GM12878 (cell line): ENCODE measurements at regions not wholly inside any gene's neighbourhood (a gene's known extent, or its start where the extent isn't known, plus 50 kb on each side); places are given as distances from the start of the nearest gene placed in this dataset.

ENCODE experiments used
- ATAC-seq: fragments of 200-7000 bp; cut with Tn5 transposase; 3 replicates; pipeline ENCODE4 v1.9.1; 2020; ENCODE audit warnings: mild to moderate bottlenecking, moderate library complexity
- BruUV-seq: library from RNA; stranded (reverse); fragments of 400-500 nt; replicated peaks from 2 replicates; lab custom pipeline; 2021; lab: Mats Ljungman, UMichigan
- CTCF ChIA-PET: fragments of 300-600 bp; sonication (Branson Sonifier 250); formaldehyde crosslinking; extraction: SDS; loops from one replicate; lab custom pipeline; 2021; ENCODE audit warnings: inconsistent platforms; lab: Yijun Ruan, JAX
- POLR2A ChIA-PET: fragments of 350-600 bp; formaldehyde crosslinking; extraction: SDS; loops from one replicate; lab custom pipeline; 2021; ENCODE audit warnings: inconsistent platforms; lab: Charles Lee
- RAD21 ChIA-PET: fragments of 300-600 bp; sonication (Branson Sonifier 250); formaldehyde crosslinking; loops from one replicate; lab custom pipeline; 2023; ENCODE audit warnings: antibody characterized with exemption; ENCODE audit not compliant: unreplicated experiment; lab: Charles Lee
- SMC1A ChIA-PET: fragments of 300-600 bp; sonication (Branson Sonifier 250); formaldehyde crosslinking; loops from one replicate; lab custom pipeline; 2023; ENCODE audit not compliant: unreplicated experiment, uncharacterized antibody; lab: Charles Lee
- DNase-seq: peaks from one replicate; pipeline ENCODE4 v3.0.0-alpha.2; 2011; ENCODE audit warnings: low read depth, low spot score
- FAIRE-seq: peaks from 3 replicates; lab custom pipeline; 2011; peaks lifted over from hg19 to GRCh38; lab: Jason Lieb, UNC
- H2AFZ ChIP-seq: 2 replicates; pipeline ENCODE4 v1.6.0; 2011; ENCODE audit warnings: low read depth, low read length, control low read depth; ENCODE audit not compliant: control insufficient read depth
- H3K27ac ChIP-seq: 2 replicates; pipeline ENCODE4 v1.5.1; 2011; ENCODE audit warnings: control low read depth; ENCODE audit not compliant: control insufficient read depth, insufficient read depth
- H3K27me3 ChIP-seq, 2 experiments: replicated peaks in 1 of 2; 2 replicates each; pipeline versions ENCODE4 v1.6.0 to v1.6.1; 2011; ENCODE audit warnings: low read length in 1 of 2; ENCODE audit not compliant: control insufficient read depth in 2 of 2, insufficient read depth in 2 of 2
- H3K36me3 ChIP-seq, 2 experiments: 2 replicates each; pipeline ENCODE4 v1.5.1; 2011; ENCODE audit warnings: low read length in 1 of 2; ENCODE audit not compliant: control insufficient read depth in 2 of 2, insufficient read depth in 2 of 2
- H3K4me1 ChIP-seq: 2 replicates; pipeline ENCODE4 v1.6.1; 2011; ENCODE audit warnings: mild to moderate bottlenecking, low read length, moderate library complexity, mixed read lengths; ENCODE audit not compliant: control insufficient read depth, insufficient read depth
- H3K4me2 ChIP-seq: 2 replicates; pipeline ENCODE4 v1.6.0; 2011; ENCODE audit warnings: control low read depth; ENCODE audit not compliant: control insufficient read depth, insufficient read depth
- H3K4me3 ChIP-seq: fragments of 200-600 bp; sonication (generic); 2 replicates; pipeline ENCODE4 v1.5.1; 2016
- H3K79me2 ChIP-seq: 2 replicates; pipeline ENCODE4 v1.6.0; 2011; ENCODE audit warnings: low read length; ENCODE audit not compliant: control insufficient read depth, insufficient read depth
- H3K9ac ChIP-seq: 2 replicates; pipeline ENCODE4 v1.8.0; 2011; ENCODE audit warnings: low read length, control low read depth, mixed read lengths; ENCODE audit not compliant: control insufficient read depth, insufficient read depth
- H3K9me3 ChIP-seq: replicated peaks from 3 replicates; pipeline ENCODE4 v1.5.1; 2011; ENCODE audit warnings: mild to moderate bottlenecking, low read length; ENCODE audit not compliant: control insufficient read depth, insufficient read depth
- H4K20me1 ChIP-seq: 2 replicates; pipeline ENCODE4 v1.6.0; 2011; ENCODE audit not compliant: control insufficient read depth, insufficient read depth
- BHLHE40 ChIP-seq, 2 experiments: fragments of 450-650 bp in 1 of 2; IDR thresholded peaks; 2 replicates each; pipeline ENCODE4 v1.6.1; 2011 to 2017; ENCODE audit warnings: low read depth in 2 of 2, borderline replicate concordance in 1 of 2, improper control_type of control experiment in 1 of 2, low read length in 1 of 2, mild to moderate bottlenecking in 1 of 2
- CREB1 ChIP-seq: IDR thresholded peaks from 2 replicates; pipeline ENCODE4 v1.6.1; 2012; ENCODE audit warnings: low read depth, mild to moderate bottlenecking, inconsistent platforms
- DPF2 ChIP-seq: fragments of 450-650 bp; IDR thresholded peaks from 2 replicates; pipeline ENCODE4 v1.6.1; 2017; ENCODE audit warnings: mild to moderate bottlenecking
- MTA2 ChIP-seq: fragments of 450-650 bp; IDR thresholded peaks from 2 replicates; pipeline ENCODE4 v1.6.1; 2016; ENCODE audit warnings: low read depth, mild to moderate bottlenecking, moderate library complexity
- NBN ChIP-seq: fragments of 450-650 bp; IDR thresholded peaks from 2 replicates; pipeline ENCODE4 v1.6.1; 2016
- RAD21 ChIP-seq: IDR thresholded peaks from 2 replicates; pipeline ENCODE4 v1.6.1; 2011; ENCODE audit warnings: mild to moderate bottlenecking, low read depth, low read length, moderate library complexity; ENCODE audit not compliant: insufficient read depth
- RELB ChIP-seq: fragments of 450-650 bp; IDR thresholded peaks from 2 replicates; pipeline ENCODE4 v1.6.1; 2017; ENCODE audit warnings: low read depth, mild to moderate bottlenecking, moderate library complexity
- RUNX3 ChIP-seq: IDR thresholded peaks from 2 replicates; pipeline ENCODE4 v1.6.1; 2012; ENCODE audit warnings: low read length, inconsistent platforms
- SKIL ChIP-seq: fragments of 450-650 bp; IDR thresholded peaks from 2 replicates; pipeline ENCODE4 v1.6.1; 2017; ENCODE audit warnings: mild to moderate bottlenecking, low read depth, inconsistent platforms; ENCODE audit not compliant: poor library complexity, severe bottlenecking
- SREBF1 ChIP-seq: IDR thresholded peaks from 2 replicates; pipeline ENCODE4 v1.6.1; 2012; ENCODE audit warnings: mild to moderate bottlenecking, low read length
- YY1 ChIP-seq: IDR thresholded peaks from 2 replicates; pipeline ENCODE4 v1.6.1; 2011; ENCODE audit warnings: low read depth, mild to moderate bottlenecking, low read length
- ZNF217 ChIP-seq: fragments of 450-650 bp; IDR thresholded peaks from 2 replicates; pipeline ENCODE4 v1.6.1; 2017; ENCODE audit warnings: antibody characterized with exemption, mild to moderate bottlenecking
- WGBS: methylation state at CpG from one replicate; pipeline ENCODE4 v1.1.6; 2016; ENCODE audit warnings: low lambda C conversion rate; ENCODE audit not compliant: insufficient replicate concordance, insufficient coverage; ENCODE audit errors: missing lambda C conversion rate; 5-methylcytosine and 5-hydroxymethylcytosine counted together
- in situ Hi-C: fragments of 300-500 bp; cut with MboI; formaldehyde crosslinking; loops from 9 replicates; pipeline ENCODE4 v1.14.3; 2018; ENCODE audit warnings: mixed read lengths
- intact Hi-C: fragments of 100-400 bp; cut with micrococcal nuclease; formaldehyde crosslinking; loops from one replicate; pipeline ENCODE4 v1.14.2; 2022; ENCODE audit not compliant: unreplicated experiment
- TF ChIP-seq, protein P1 (sequence below): IDR thresholded peaks from 2 replicates; pipeline ENCODE4 v1.6.1; 2011; ENCODE audit warnings: low read depth, low read length, improper control_type of control experiment, borderline replicate concordance
- TF ChIP-seq, protein P2 (sequence below): fragments of 450-650 bp; IDR thresholded peaks from 2 replicates; pipeline ENCODE4 v1.6.1; 2016; ENCODE audit warnings: mild to moderate bottlenecking, moderate library complexity, borderline replicate concordance

GRCh38 chrX:13263560-13264251, 56.1 kb downstream of the ATXN3L start:
- Histone ChIP-seq H3K79me2 (no peaks in the 10 kb centered on the region), H3K9me3 (peaks cover 6% of the 10 kb centered on the region; the same call in 2 of the 3 replicates), H3K36me3 (no peaks in the 10 kb centered on the region), H3K4me3 (no peak overlapping the region; the same call in 1 of the 2 replicates), H3K9ac (no peak overlapping the region), H3K27me3 (no peaks in the 10 kb centered on the region), H3K27ac (peak overlapping the region; percentile 66), H3K4me2 (peak overlapping the region; percentile 58), H3K4me1 (peaks cover 20% of the 10 kb centered on the region), H2AFZ (peak overlapping the region; percentile 75), H4K20me1 (no peaks in the 10 kb centered on the region)
- WGBS = under 1% methylated on average over 6 of the region's 6 CpGs
- intact Hi-C loops = no loop called here
- ChIA-PET CTCF (interaction anchor here (0.6 to 3.2 kb wide), 5 partner anchors 9 to 1546 kb away, joined by 3 to 33 read pairs (median 17); no protein-coding TSS in a partner anchor), RAD21 (interaction anchor here (0.8 to 3.8 kb wide), 14 partner anchors 8 to 317 kb away, joined by 3 to 47 read pairs (median 8); no protein-coding TSS in a partner anchor), POLR2A (interaction anchor here (0.6 to 3.2 kb wide), 5 partner anchors 9 to 279 kb away, joined by 3 to 21 read pairs (median 6); no protein-coding TSS in a partner anchor), SMC1A (interaction anchor here (0.6 to 5.2 kb wide), 26 partner anchors 9 to 1471 kb away, joined by 3 to 56 read pairs (median 4); no protein-coding TSS in a partner anchor)
- in situ Hi-C loops = no loop called here
- BruUV-seq = no TSS peak
- DNase-seq (peak; percentile 66), ATAC-seq (peak; percentile 92), FAIRE-seq (peak; percentile 44)
- TF ChIP-seq, protein P1, sequence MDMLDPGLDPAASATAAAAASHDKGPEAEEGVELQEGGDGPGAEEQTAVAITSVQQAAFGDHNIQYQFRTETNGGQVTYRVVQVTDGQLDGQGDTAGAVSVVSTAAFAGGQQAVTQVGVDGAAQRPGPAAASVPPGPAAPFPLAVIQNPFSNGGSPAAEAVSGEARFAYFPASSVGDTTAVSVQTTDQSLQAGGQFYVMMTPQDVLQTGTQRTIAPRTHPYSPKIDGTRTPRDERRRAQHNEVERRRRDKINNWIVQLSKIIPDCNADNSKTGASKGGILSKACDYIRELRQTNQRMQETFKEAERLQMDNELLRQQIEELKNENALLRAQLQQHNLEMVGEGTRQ = no peak
- TF ChIP-seq YY1 (no peak), NBN (peak; percentile 58; the same call in 1 of the 2 replicates), RUNX3 (0 out of 2 replicates have a peak, but pooled peaks have one; percentile 7), ZNF217 (peak; percentile 90), MTA2 (peak; percentile 69; the same call in 1 of the 2 replicates), SKIL (peak; percentile 14), RAD21 (no peak), DPF2 (peak; percentile 36; the same call in 1 of the 2 replicates), CREB1 (peak; percentile 52), SREBF1 (no peak), RELB (peak; percentile 37; the same call in 1 of the 2 replicates), BHLHE40 (IDR thresholded peaks at IDR 0.05; ENCODE audit: borderline replicate concordance in 1 of 2, low read depth in 2 of 2, low read length in 1 of 2) (peak; percentile 28 to 55; a peak in 2 of 4 replicates)
- TF ChIP-seq, protein P2, sequence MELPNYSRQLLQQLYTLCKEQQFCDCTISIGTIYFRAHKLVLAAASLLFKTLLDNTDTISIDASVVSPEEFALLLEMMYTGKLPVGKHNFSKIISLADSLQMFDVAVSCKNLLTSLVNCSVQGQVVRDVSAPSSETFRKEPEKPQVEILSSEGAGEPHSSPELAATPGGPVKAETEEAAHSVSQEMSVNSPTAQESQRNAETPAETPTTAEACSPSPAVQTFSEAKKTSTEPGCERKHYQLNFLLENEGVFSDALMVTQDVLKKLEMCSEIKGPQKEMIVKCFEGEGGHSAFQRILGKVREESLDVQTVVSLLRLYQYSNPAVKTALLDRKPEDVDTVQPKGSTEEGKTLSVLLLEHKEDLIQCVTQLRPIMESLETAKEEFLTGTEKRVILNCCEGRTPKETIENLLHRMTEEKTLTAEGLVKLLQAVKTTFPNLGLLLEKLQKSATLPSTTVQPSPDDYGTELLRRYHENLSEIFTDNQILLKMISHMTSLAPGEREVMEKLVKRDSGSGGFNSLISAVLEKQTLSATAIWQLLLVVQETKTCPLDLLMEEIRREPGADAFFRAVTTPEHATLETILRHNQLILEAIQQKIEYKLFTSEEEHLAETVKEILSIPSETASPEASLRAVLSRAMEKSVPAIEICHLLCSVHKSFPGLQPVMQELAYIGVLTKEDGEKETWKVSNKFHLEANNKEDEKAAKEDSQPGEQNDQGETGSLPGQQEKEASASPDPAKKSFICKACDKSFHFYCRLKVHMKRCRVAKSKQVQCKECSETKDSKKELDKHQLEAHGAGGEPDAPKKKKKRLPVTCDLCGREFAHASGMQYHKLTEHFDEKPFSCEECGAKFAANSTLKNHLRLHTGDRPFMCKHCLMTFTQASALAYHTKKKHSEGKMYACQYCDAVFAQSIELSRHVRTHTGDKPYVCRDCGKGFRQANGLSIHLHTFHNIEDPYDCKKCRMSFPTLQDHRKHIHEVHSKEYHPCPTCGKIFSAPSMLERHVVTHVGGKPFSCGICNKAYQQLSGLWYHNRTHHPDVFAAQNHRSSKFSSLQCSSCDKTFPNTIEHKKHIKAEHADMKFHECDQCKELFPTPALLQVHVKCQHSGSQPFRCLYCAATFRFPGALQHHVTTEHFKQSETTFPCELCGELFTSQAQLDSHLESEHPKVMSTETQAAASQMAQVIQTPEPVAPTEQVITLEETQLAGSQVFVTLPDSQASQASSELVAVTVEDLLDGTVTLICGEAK = peak; percentile 33; the same call in 1 of the 2 replicates
